Nephron progenitor cell (in vitro differentiated cells): ENCODE measurements at regions not wholly inside any gene's neighbourhood (a gene's known extent, or its start where the extent isn't known, plus 50 kb on each side); places are given as distances from the start of the nearest gene placed in this dataset.
"Not testable (repeated sequence)": the region's sequence is repeated elsewhere in the genome, so short reads cannot be mapped to it uniquely, and the experiment has no call there.

Experiments used
- DNase-seq: peaks from one replicate; pipeline ENCODE4 v3.0.0; 2021
- H3K27ac Mint-ChIP-seq: 2 replicates; pipeline ENCODE4 v1.8.0; 2021; ENCODE audit warnings: mild to moderate bottlenecking, moderate library complexity, mixed read lengths
- H3K27me3 Mint-ChIP-seq: 2 replicates; pipeline ENCODE4 v1.8.0; 2021; ENCODE audit warnings: mild to moderate bottlenecking, low read depth, mixed read lengths; ENCODE audit not compliant: poor library complexity
- H3K36me3 Mint-ChIP-seq: 2 replicates; pipeline ENCODE4 v1.8.0; 2021; ENCODE audit warnings: low read depth, mixed read lengths
- H3K4me1 Mint-ChIP-seq: 2 replicates; pipeline ENCODE4 v1.8.0; 2021; ENCODE audit warnings: mixed read lengths
- H3K4me3 Mint-ChIP-seq: 2 replicates; pipeline ENCODE4 v1.8.0; 2021; ENCODE audit warnings: mild to moderate bottlenecking, moderate library complexity, mixed read lengths
- H3K9me3 Mint-ChIP-seq: 2 replicates; pipeline ENCODE4 v1.8.0; 2021; ENCODE audit warnings: mild to moderate bottlenecking, moderate library complexity, mixed read lengths
- CTCF ChIP-seq: fragments of 200-600 bp; sonication (generic); IDR thresholded peaks from 2 replicates; pipeline ENCODE4 v1.5.0; 2021; ENCODE audit warnings: antibody characterized with exemption

DNA sequence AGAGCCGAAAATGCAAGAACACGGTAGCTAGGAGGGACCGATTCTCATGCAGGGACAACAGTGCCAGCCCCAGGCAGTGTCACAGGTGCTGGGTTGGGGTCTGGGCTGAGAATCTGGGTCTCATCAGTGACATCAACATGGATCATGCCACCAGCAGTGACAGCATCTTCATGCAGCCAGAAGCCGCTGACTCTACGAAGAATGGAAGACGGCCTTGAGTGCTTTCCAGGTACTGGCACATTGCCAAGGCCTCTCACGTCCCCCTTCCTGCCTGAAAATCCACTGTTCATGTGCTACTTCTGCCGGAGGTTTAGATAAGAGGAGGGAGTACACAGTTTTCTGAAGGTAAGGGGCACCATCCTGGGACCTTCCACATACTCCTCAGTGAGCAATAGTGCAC, 141.1 kb upstream of the FOXQ1 start:
- Mint-ChIP-seq H3K27ac (no peak overlapping the region), H3K4me1 (peaks cover 14% of the 10 kb centered on the region), H3K27me3 (peaks cover 8% of the 10 kb centered on the region), H3K36me3 (no peaks in the 10 kb centered on the region), H3K4me3 (no peak overlapping the region), H3K9me3 (peaks cover 9% of the 10 kb centered on the region)
- TF ChIP-seq CTCF = no peak
- DNase-seq = no peak

DNA sequence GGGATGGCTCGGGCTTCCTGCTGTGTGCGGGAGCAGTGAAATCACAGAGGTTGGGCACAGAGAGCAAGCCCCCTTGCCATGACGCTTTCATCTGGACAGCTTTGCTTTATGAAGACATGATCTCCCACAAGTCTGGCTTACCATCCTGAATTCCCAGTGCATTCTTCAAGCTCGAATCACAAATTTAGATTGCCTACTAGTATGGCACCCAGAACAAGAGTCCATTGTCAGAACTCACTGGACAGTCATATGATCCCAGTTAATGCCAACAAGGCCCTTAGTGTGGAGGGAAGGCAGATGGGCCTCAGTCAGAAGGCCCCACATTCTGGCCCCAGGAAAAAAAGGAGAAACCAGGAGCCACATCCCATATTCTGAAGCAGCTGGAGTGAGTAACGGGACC, 147.3 kb upstream of the FOXQ1 start:
- H3K9me3 Mint-ChIP-seq = no peaks in the 10 kb centered on the region
- DNase-seq = no peak
- no peak overlapping the region for H3K27ac Mint-ChIP-seq
- H3K4me3 Mint-ChIP-seq = no peak overlapping the region
- TF ChIP-seq CTCF = no peak
- peaks cover 12% of the 10 kb centered on the region for H3K27me3 Mint-ChIP-seq
- no peaks in the 10 kb centered on the region for H3K36me3 Mint-ChIP-seq
- peaks cover 28% of the 10 kb centered on the region for H3K4me1 Mint-ChIP-seq

DNA sequence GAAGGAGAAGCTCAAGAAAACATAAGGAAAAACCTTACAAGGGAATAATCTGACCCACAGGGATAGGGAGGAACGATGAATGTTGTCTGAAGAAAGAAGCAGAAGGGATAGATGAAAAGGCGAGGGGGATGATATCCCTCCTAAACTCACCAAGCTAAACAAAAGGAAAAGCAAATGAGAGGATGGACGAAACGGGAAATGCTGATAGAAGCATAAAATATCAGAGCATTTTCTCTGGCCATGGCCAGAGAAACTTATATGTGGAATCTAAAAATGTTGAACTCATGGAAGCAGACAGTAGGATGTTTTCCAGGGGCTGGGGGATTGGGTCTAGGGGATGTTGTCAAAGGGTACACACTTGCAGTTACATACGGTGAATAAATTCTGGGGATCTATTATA, 148.4 kb upstream of the FOXQ1 start:
- Mint-ChIP-seq H3K36me3 (no peaks in the 10 kb centered on the region), H3K27me3 (peaks cover 11% of the 10 kb centered on the region), H3K4me1 (peaks cover 28% of the 10 kb centered on the region)

GRCh38 chr6:1162367-1163275, 149.3 kb upstream of the FOXQ1 start:
- no peak overlapping the region for H3K27ac Mint-ChIP-seq
- DNase-seq = no peak

More for the DNA sequence above, 148.4 kb upstream of the FOXQ1 start:
- H3K27ac Mint-ChIP-seq = no peak overlapping the region
- peaks cover 7% of the 10 kb centered on the region for H3K9me3 Mint-ChIP-seq
- no peak for DNase-seq
- H3K4me3 Mint-ChIP-seq = no peak overlapping the region
- TF ChIP-seq CTCF = no peak

DNA sequence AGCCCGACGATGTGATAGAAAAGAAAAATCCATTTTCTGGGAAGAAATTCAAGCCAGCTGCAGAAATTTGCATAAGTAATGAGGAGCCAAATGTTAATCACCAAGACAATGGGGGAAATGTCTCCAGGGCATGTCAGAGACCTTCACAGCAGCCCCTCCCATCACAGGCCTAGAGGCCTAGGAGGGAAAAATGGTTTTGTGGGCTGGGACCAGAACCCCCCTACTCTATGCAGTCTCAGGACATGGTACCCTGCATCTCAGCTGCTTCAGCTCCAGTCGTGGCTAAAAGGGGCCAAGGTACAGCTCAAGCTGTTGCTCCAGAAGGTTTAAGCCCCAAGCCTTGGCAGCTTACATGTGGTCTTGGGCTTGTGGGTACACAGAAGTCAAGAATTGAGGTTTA, 155.5 kb upstream of the FOXQ1 start:
- peaks cover 28% of the 10 kb centered on the region for H3K27me3 Mint-ChIP-seq
- not testable (repeated sequence) for H3K4me1 Mint-ChIP-seq, H3K27ac Mint-ChIP-seq, DNase-seq, H3K4me3 Mint-ChIP-seq, H3K36me3 Mint-ChIP-seq
- H3K9me3 Mint-ChIP-seq = peaks cover 37% of the 10 kb centered on the region

More at GRCh38 chr6:1162367-1163275, 149.3 kb upstream of the FOXQ1 start:
- Mint-ChIP-seq H3K36me3 (no peaks in the 10 kb centered on the region), H3K4me1 (peaks cover 28% of the 10 kb centered on the region), H3K27me3 (peaks cover 13% of the 10 kb centered on the region), H3K9me3 (peaks cover 15% of the 10 kb centered on the region), H3K4me3 (no peak overlapping the region)
- no peak for TF ChIP-seq CTCF

DNA sequence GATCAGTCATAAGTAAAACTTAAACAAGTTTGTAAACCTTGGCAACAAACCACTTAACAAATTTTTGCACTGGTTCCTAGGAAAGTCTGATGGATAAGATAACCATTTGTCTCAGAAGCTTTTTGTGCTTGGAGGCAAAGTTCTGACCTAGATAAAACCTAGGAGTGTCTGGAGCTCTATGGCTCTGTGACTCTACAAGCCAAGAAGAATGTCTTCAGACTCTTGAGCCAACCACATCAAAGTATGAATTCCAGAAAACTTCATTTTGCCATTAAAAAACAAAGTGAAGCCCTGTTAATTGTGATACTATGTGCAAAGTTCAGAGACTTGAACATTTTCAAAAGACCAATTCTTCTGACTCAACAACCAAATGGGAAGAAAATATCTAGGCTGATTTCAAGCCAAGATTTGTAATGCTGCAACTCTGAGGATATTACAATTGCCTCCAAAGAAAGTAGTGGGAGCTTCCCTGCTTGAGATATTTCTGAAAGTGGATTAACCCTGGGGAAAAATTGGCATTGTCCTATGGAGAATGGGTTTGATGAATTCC, 158.1 kb upstream of the FOXQ1 start:
- Mint-ChIP-seq H3K27me3 (peaks cover 41% of the 10 kb centered on the region), H3K9me3 (peaks cover 33% of the 10 kb centered on the region), H3K4me3 (no peak overlapping the region), H3K4me1 (no peaks in the 10 kb centered on the region), H3K27ac (no peak overlapping the region), H3K36me3 (no peaks in the 10 kb centered on the region)
- TF ChIP-seq CTCF = no peak
- no peak for DNase-seq
